ENCODE measurements at regions not wholly inside any gene's neighbourhood (a gene's known extent, or its start where the extent isn't known, plus 50 kb on each side); places are given as distances from the start of the nearest gene placed in this dataset.
A peak's percentile ranks its signal among the peaks of the same experiment; 100 is the strongest.

DNA sequence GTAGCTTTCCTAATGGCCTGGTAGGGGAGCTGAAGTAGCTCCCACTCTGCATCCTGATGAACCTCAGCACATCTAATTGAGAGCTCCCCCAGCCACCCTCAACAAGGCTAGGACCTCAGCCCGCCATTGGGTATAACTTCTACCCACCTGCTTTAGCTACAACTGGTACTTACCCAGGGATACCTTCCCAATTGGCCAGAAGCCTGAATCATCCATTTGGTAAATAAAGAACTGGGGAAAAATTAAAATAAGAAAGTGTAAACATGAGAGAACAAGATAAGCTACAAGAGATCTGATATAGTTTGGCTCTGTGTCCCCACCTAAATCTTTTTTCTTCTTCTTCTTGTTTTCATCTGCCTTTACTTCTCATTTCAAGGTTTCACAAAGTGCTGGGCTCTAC, 372.0 kb downstream of the CMPK2 start:
- intact Hi-C loops (cut with DNase I), result no loop called here
- DNase-seq, result no peak

DNA sequence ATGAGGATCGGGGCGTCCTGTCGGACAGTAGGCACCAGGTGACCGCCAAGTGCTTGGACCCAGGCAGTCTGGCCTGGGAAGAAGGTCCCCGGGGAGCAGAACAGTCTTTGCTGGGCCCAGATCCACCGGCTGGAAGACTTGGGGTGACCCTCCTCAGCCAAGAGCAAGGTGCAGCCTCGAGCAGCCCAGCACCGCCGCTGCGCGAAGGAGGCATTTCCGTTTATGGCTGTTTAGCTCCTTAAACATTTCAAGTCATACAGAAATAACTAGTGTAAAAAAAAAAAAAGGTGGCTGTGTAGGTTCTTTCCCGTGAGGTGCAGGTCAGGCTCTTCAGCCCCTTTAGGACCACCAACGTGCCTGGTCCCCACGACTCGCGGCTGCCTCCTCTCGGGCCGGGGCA, 370.2 kb downstream of the CMPK2 start:
- intact Hi-C loops (cut with DNase I), result no loop called here
- DNase-seq, result no peak

GRCh38 chr2:6496376-6496775, 369.3 kb downstream of the CMPK2 start:
- intact Hi-C loops (cut with DNase I), result no loop called here
- no peak for DNase-seq

GRCh38 chr2:6497048-6497447, 368.7 kb downstream of the CMPK2 start:
- intact Hi-C loops (cut with DNase I), result no loop called here
- no peak for DNase-seq

DNA sequence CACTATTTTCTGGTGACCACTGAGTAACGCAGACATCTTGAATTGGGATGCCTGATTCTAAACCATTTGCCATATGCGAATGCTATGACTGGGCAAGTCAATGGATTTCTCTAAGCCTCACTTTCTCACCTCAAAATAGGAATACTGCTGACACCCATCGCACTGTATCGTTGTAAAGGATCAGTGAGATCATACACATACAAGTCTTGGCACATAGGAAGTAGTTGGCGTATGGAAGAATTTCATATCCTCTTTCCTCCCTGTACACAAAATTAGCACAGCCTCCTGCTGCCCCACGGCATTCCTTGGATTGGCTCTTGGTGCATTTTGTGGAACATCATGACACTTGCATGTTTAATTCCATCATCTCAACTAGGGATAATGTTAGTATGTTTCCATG, 366.9 kb downstream of the CMPK2 start:
- intact Hi-C loops (cut with DNase I), result no loop called here
- DNase-seq, result no peak

DNA sequence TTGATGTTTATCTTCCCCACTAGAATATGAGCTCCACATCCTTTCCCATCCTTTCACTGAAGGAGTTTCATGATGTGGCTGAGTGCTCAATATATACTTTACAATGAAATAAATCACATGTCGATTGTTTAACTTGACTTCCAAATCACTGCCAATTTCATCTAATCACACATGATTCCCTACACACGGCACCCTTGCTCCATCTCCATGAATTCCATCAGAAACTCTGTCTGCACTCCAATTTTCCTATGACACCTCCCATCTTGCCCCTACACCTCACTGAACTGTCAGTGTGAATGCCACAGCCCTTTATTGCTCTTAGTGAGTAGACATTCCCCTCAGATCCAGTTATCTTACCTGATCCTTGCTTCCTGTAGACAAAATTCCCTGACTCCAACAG, 366.0 kb downstream of the CMPK2 start:
- no peak for DNase-seq
- intact Hi-C loops (cut with DNase I), result no loop called here

GRCh38 chr2:6506361-6506794, 359.3 kb downstream of the CMPK2 start:
- peak in 23 of 42 donors; percentile 8 to 72 (median 28) for DNase-seq
- intact Hi-C loops (cut with DNase I), result no loop called here

GRCh38 chr2:6506859-6507258, 358.8 kb downstream of the CMPK2 start:
- intact Hi-C loops (cut with DNase I), result no loop called here
- no peak for DNase-seq

- DNase-seq, result no peak
- intact Hi-C loops (cut with DNase I), result no loop called here
Observed at GRCh38 chr2:6510532-6510931, 355.2 kb downstream of the CMPK2 start.

DNA sequence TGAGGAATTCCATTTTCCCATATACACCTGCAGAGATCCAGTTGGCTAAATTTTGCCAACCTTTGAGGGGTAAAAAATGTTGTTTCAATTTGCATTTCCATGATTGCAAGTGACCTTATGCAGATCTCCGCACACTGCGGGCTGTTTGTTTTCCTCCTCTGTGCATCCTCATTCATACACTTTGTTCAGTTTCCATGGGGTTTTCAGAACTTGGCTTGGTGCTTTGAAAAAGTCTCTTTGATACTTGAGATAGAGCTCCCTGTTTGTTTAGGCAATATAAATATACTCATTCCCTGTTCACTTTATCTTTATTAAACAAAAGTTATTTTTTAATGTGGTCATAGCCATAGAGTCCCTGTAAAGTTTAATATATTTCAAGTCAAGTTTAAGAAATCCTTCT, 353.1 kb downstream of the CMPK2 start:
- intact Hi-C loops (cut with DNase I), result no loop called here

GRCh38 chr2:6516674-6517073, 349.0 kb downstream of the CMPK2 start:
- no peak for DNase-seq
- intact Hi-C loops (cut with DNase I), result no loop called here

More for the DNA sequence above, 353.1 kb downstream of the CMPK2 start:
- no peak for DNase-seq

DNA sequence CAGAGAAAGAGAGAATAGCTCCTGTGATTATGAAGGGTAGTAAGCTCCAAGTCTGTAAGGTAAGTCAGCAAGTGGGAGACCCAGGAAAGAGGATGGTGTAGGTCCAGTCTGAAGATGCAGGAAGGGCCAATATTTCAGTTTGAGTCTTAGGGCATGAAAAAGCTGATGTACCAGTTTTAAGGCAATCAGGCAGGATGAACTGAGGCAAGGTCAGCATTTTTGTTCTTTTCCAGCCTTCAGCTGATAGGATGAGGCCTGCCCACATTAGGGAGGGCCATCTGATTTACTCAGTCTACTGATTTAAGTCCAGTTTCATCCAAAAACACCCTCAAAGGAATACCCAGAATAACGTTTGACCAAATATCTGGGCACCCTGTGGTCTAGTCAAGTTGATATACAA, 347.3 kb downstream of the CMPK2 start:
- no peak for DNase-seq
- intact Hi-C loops (cut with DNase I), result no loop called here

DNA sequence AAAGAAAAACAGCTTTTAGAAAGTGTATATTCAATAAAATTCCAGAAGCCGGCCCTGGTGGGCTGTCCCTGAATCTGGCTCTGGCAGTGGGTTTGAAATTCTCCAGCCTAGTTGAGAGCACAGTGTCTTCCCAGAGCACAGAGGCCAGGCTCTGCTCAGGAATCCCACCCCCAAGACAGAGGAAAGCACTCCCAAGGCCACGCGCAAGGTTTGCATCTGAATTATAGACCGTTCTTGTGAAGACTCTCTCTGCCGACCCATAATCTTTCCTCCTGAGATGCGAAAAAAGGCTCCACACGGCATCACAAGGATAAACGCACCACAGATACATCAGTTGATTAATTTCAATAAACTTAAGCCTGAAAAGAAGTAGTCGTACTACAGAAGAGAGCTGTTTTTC, 342.2 kb downstream of the CMPK2 start:
- DNase-seq, result no peak
- intact Hi-C loops (cut with DNase I), result no loop called here

- intact Hi-C loops (cut with DNase I), result no loop called here
- no peak for DNase-seq
Observed at GRCh38 chr2:6524691-6525474, 340.8 kb downstream of the CMPK2 start.

- no peak for DNase-seq
- intact Hi-C loops (cut with DNase I), result no loop called here
Observed at GRCh38 chr2:6525475-6525964, 340.2 kb downstream of the CMPK2 start.

DNA sequence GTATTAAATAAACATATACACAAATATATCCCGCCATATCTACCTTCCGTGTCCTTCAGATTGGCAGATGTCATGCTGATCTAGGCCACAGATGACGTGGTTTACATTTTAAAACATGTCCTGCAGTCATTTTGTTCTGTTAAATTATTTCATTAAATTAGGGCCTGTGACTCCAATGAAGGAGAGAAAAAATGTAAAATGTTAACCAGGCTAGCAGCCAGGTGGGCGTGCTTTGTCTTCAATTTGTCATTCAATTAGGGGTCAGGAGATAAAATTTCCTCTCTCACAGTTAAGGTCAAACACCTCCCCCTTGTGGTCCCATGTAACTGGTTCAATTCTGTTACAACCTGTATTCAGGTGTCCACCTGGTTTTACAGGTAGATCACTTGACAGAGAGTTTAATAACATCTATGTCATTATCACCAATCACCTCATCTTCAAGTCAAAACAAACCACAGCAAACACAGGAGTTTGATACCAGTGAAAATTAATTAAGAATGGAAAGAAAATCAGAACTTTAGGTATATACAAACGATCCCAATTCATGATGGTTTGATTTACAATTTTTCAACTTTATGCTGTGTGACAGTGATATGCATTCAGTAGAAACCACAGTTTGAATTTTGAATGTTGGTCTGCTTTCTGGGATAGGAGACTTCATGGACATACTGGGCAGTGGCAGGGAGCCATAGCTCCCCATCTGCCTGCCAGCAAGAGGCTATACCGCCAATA, 339.4 kb downstream of the CMPK2 start:
- peak in 1 of 42 donors; percentile 21 for DNase-seq
- intact Hi-C loops (cut with DNase I), result no loop called here

GRCh38 chr2:6531304-6531703, 334.4 kb downstream of the CMPK2 start:
- intact Hi-C loops (cut with DNase I), result no loop called here
- no peak for DNase-seq

- intact Hi-C loops (cut with DNase I), result no loop called here
- DNase-seq, result peak in 39 of 42 donors; percentile 7 to 84 (median 55)
Observed at GRCh38 chr2:6535572-6535971, 330.1 kb downstream of the CMPK2 start.

GRCh38 chr2:6538607-6539006, 327.1 kb downstream of the CMPK2 start:
- intact Hi-C loops (cut with DNase I), result no loop called here
- no peak for DNase-seq

DNA sequence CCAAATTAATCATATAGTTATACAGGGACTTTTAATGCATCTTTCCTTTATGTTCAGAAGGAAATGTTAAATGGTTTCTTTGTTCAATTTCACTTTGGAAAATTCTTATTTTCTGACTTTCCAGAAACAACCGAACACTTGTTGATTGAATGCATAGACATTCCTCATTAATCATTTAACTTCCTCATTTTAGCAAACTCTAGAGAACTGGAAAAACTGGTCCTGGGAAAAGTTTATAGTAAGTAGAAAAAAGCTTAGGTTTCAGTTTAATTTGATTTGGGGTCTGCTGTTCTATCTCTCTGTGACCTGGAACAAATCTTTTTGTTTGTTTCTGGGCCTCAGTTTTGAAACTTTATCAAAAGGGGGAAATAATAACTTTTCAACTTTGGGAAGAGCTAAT, 320.4 kb downstream of the CMPK2 start:
- intact Hi-C loops (cut with DNase I), result no loop called here
- no peak for DNase-seq

- intact Hi-C loops (cut with DNase I), result no loop called here
- no peak for DNase-seq
Observed at GRCh38 chr2:6545795-6546194, 319.9 kb downstream of the CMPK2 start.
